GM23248 (cell line): ENCODE measurements at regions not wholly inside any gene's neighbourhood (a gene's known extent, or its start where the extent isn't known, plus 50 kb on each side); places are given as distances from the start of the nearest gene placed in this dataset.

Source experiments
- EZH2 ChIP-seq: fragments of 200-600 bp; sonication (generic); IDR thresholded peaks from 2 replicates; pipeline ENCODE4 v1.6.1; 2018; ENCODE audit warnings: antibody characterized with exemption, mild to moderate bottlenecking; ENCODE audit not compliant: insufficient read depth, poor library complexity, severe bottlenecking
- EZH2phosphoT487 ChIP-seq: fragments of 200-600 bp; sonication (generic); IDR thresholded peaks from 2 replicates; pipeline ENCODE4 v1.6.1; 2018; ENCODE audit warnings: antibody characterized with exemption, moderate library complexity, mild to moderate bottlenecking, low read depth; ENCODE audit not compliant: insufficient read depth

GRCh38 chr17:5770441-5771270 lies 186.3 kb upstream of the NLRP1 start:
- TF ChIP-seq EZH2phosphoT487 (no peak), EZH2 (no peak)
